ENCODE measurements at regions not wholly inside any gene's neighbourhood (a gene's known extent, or its start where the extent isn't known, plus 50 kb on each side); places are given as distances from the start of the nearest gene placed in this dataset.

DNA sequence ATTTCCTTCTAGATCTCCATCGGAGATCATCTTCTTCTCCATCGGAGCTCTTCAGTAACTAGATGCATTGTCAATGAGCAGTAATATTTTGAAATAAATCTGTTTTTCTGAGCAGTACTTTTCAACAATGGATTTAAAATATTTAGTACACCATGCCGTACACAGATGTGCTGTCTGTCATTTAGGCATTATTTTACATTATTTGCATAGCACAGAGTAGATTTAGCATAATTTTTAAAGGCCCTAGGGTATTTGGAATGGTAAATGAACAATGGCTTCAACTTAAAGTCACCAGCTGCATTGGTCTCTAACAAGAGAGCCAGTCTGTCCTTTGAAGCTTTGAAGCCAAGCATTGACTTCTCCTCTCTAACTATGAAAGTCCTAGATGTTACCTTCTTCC is 95.4 kb upstream of the ANKFN1 start:
- H3K4me3 ChIP-seq (ENCODE audit: control insufficient read depth, low read depth, low read length): no peak overlapping the region
- DNase-seq (ENCODE audit: low read depth): no peak
- TF ChIP-seq, protein P1, sequence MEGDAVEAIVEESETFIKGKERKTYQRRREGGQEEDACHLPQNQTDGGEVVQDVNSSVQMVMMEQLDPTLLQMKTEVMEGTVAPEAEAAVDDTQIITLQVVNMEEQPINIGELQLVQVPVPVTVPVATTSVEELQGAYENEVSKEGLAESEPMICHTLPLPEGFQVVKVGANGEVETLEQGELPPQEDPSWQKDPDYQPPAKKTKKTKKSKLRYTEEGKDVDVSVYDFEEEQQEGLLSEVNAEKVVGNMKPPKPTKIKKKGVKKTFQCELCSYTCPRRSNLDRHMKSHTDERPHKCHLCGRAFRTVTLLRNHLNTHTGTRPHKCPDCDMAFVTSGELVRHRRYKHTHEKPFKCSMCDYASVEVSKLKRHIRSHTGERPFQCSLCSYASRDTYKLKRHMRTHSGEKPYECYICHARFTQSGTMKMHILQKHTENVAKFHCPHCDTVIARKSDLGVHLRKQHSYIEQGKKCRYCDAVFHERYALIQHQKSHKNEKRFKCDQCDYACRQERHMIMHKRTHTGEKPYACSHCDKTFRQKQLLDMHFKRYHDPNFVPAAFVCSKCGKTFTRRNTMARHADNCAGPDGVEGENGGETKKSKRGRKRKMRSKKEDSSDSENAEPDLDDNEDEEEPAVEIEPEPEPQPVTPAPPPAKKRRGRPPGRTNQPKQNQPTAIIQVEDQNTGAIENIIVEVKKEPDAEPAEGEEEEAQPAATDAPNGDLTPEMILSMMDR (conservative IDR thresholded peaks at IDR 0.05; ENCODE audit: control insufficient read depth, insufficient read depth, low read depth, low read length): no peak

DNA sequence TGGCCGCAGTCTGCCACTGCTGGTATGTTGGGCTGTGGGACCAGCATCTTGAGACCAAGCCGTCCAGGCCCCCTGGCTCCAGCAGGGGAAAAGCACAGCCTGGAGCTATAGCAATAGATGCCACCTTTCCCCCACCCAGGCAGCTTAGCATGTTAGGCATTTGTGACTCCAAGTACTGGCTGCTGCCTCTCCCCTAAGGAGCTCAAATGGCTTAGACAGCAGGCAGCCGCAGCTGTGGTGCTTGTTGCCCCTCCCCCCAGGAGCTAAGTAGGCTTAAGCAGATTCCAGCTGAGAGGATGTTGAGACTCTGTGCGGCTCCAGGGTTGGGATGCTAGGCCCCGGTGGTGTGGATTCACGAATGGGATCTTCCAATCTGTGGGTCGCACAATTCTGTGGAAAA is 88.8 kb upstream of the ANKFN1 start:
- H3K4me3 ChIP-seq (ENCODE audit: control insufficient read depth, low read depth, low read length): no peak overlapping the region
- TF ChIP-seq, protein P1 (conservative IDR thresholded peaks at IDR 0.05; ENCODE audit: control insufficient read depth, insufficient read depth, low read depth, low read length): no peak

DNA sequence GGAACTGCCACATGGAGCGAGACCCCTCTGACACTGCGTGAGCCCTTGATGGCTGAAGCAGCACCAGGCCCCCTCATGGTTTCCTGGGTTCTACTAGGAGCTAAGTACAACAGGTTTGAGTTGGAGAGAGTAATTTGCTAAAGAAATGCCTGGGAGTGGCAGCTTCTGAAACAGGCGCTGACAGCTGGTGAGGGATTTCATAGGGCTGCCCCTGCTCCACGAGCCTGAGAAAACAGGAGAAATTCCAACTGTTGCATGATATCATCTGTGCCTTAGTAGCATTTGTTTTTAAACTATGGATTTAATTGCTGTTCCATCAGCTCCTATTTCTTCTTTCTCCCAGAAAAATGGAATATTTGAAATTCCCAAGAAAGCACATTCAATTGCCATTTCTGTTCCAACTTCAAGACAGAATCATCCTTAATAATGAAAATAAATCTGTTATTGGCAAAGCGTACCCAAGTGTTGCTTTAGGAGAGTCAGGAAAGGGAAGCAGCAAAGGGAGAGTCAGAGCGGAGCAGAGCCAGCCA is 78.8 kb upstream of the ANKFN1 start:
- DNase-seq (ENCODE audit: low read depth): no peak
- TF ChIP-seq, protein P1 (conservative IDR thresholded peaks at IDR 0.05; ENCODE audit: control insufficient read depth, insufficient read depth, low read depth, low read length): no peak
- no peak overlapping the region for H3K4me3 ChIP-seq (ENCODE audit: control insufficient read depth, low read depth, low read length)

More for the DNA sequence above, 88.8 kb upstream of the ANKFN1 start:
- DNase-seq (ENCODE audit: low read depth): no peak

DNA sequence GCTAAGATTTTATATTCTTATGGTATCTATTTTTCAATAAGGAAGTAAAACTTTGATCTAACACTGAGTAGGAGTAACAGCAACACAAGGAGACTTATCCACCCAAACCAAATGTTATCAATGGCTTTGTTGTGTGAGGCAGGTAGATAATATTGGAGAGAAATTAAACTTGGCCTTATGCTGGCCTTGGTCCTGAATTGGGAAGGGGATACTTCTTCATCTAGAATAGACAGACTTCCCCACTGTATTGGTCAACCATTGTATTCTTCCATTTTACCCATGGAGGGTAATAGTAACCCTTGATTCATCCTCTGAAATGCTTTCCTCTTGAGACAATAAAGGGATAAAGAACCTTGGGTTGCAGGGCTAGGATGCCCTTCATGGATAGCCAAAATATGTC is 76.3 kb upstream of the ANKFN1 start:
- H3K4me3 ChIP-seq (ENCODE audit: control insufficient read depth, low read depth, low read length): no peak overlapping the region
- TF ChIP-seq, protein P1 (conservative IDR thresholded peaks at IDR 0.05; ENCODE audit: control insufficient read depth, insufficient read depth, low read depth, low read length): no peak
- DNase-seq (ENCODE audit: low read depth): no peak

DNA sequence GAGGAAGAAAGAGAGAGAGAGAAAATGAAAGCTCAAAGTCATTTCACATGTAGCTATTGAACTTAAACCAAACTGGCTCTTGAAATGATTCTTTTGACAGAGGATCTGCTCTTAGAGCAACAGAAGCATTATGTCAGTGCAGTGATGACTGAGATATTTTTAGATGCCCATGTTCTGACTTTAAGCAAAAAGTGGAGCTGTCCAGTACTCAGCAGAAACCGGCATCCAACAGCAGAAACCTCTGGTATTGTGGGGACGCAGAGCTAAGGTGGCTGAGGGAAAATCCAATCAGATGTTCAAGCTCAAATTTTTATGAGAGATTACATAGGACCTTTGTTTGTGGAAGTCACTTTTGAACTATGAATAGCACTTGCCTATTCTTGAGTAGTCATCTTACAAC is 69.8 kb upstream of the ANKFN1 start:
- no peak for DNase-seq (ENCODE audit: low read depth)
- H3K4me3 ChIP-seq (ENCODE audit: control insufficient read depth, low read depth, low read length): no peak overlapping the region
- TF ChIP-seq, protein P1 (conservative IDR thresholded peaks at IDR 0.05; ENCODE audit: control insufficient read depth, insufficient read depth, low read depth, low read length): no peak

DNA sequence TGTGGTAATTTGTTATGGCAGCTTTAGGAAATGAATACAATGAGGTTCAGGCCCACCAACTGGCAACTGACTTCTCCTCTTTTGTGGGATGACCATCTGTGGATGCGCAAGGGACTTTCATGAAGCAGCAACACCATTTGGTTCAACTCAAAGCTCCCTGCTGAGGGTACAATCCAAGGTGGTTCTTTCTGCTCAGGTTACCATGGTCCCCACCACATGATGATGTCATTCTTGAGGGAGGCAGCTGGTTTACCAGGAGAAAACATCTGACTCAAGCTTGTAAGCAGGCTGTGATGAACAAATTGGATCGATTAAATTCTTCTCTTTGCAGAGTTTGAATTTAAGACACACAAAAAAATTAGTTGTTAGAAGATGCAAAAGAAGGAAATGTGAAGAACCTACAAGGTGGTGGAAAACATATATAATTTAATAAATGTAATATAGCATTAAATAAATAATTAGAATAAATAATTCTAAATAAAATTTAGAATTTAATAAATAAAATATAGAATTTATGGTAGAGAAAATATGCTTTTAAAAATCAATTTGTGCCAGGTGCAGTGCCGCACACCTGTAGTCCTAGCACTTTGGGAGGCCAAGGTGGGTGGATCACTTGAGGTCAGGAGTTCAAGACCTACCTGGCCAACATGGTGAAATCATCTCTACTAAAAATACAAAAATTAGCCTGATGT is 67.6 kb upstream of the ANKFN1 start:
- TF ChIP-seq, protein P1 (conservative IDR thresholded peaks at IDR 0.05; ENCODE audit: control insufficient read depth, insufficient read depth, low read depth, low read length): no peak
- DNase-seq (ENCODE audit: low read depth): peak; percentile 21
- H3K4me3 ChIP-seq (ENCODE audit: control insufficient read depth, low read depth, low read length): no peak overlapping the region

Data from fibroblast of mammary gland (primary cell).